PFSK-1 (cell line): ENCODE measurements at regions not wholly inside any gene's neighbourhood (a gene's known extent, or its start where the extent isn't known, plus 50 kb on each side); places are given as distances from the start of the nearest gene placed in this dataset.

Source experiments
- FOXP2 ChIP-seq: optimal IDR thresholded peaks from 2 replicates; pipeline ENCODE3; 2011; ENCODE audit warnings: borderline replicate concordance, control low read depth, inconsistent platforms; ENCODE audit not compliant: insufficient read depth; ENCODE audit errors: extremely low read length, extremely low read depth
- POLR2AphosphoS5 ChIP-seq: IDR thresholded peaks from 2 replicates; pipeline ENCODE4 v1.6.1; 2012; ENCODE audit warnings: low read depth, mild to moderate bottlenecking, control low read depth, low read length, moderate library complexity
- REST ChIP-seq, 2 experiments: IDR thresholded peaks; 2 replicates each; pipeline versions ENCODE4 v1.6.1 to v1.8.0; 2011 to 2012; ENCODE audit warnings: low read depth in 2 of 2, low read length in 2 of 2, control low read depth in 1 of 2, inconsistent platforms in 1 of 2, mild to moderate bottlenecking in 1 of 2, moderate library complexity in 1 of 2; ENCODE audit not compliant: insufficient read depth in 1 of 2
- SIN3A ChIP-seq: IDR thresholded peaks from 2 replicates; pipeline ENCODE4 v1.6.1; 2012; ENCODE audit warnings: mild to moderate bottlenecking, low read length, moderate library complexity, borderline replicate concordance; ENCODE audit not compliant: insufficient read depth
- TAF1 ChIP-seq: IDR thresholded peaks from 2 replicates; pipeline ENCODE4 v1.6.1; 2012; ENCODE audit warnings: low read length, control low read depth, borderline replicate concordance; ENCODE audit not compliant: insufficient read depth

- TF ChIP-seq POLR2AphosphoS5 (no peak), SIN3A (no peak), TAF1 (no peak), REST (IDR thresholded peaks at IDR 0.05; ENCODE audit: insufficient read depth in 1 of 2, low read depth in 2 of 2, low read length in 2 of 2) (no peak), FOXP2 (no peak)
Observed at GRCh38 chr5:74124826-74125225, 498.8 kb downstream of the ARHGEF28 start.
